Activated CD4-positive, alpha-beta memory T cell treated with anti-CD3 and anti-CD28 coated beads, Interleukin-2, amount 10 ng/mL, durations not matched to agents 7 days and 5 days (primary cell): ENCODE measurements at regions not wholly inside any gene's neighbourhood (a gene's known extent, or its start where the extent isn't known, plus 50 kb on each side); places are given as distances from the start of the nearest gene placed in this dataset.

Source experiments
- CTCF ChIA-PET: fragments of 350-600 bp; sonication (Branson Sonifier 250); formaldehyde crosslinking; loops from one replicate; lab custom pipeline; 2021; ENCODE audit warnings: antibody characterized with exemption, inconsistent platforms; lab: Charles Lee
- POLR2A ChIA-PET: fragments of 350-600 bp; sonication (Branson Sonifier 250); formaldehyde crosslinking; loops from one replicate; lab custom pipeline; 2021; ENCODE audit warnings: antibody characterized with exemption; lab: Charles Lee
- DNase-seq: peaks from one replicate; pipeline ENCODE4 v3.0.0-alpha.2; 2020
- H3K27ac Mint-ChIP-seq: one replicate; pipeline ENCODE4 v1.8.0; 2021; ENCODE audit warnings: mild to moderate bottlenecking, mixed read lengths
- H3K27me3 Mint-ChIP-seq: one replicate; pipeline ENCODE4 v1.8.0; 2021; ENCODE audit warnings: mixed read lengths
- H3K36me3 Mint-ChIP-seq: one replicate; pipeline ENCODE4 v1.8.0; 2021; ENCODE audit warnings: low read depth, mixed read lengths
- H3K4me1 Mint-ChIP-seq: one replicate; pipeline ENCODE4 v1.8.0; 2021; ENCODE audit warnings: mixed read lengths
- H3K4me3 Mint-ChIP-seq: one replicate; pipeline ENCODE4 v1.8.0; 2021; ENCODE audit warnings: mild to moderate bottlenecking, mixed read lengths
- H3K9me3 Mint-ChIP-seq: one replicate; pipeline ENCODE4 v1.8.0; 2021; ENCODE audit warnings: mixed read lengths

DNA sequence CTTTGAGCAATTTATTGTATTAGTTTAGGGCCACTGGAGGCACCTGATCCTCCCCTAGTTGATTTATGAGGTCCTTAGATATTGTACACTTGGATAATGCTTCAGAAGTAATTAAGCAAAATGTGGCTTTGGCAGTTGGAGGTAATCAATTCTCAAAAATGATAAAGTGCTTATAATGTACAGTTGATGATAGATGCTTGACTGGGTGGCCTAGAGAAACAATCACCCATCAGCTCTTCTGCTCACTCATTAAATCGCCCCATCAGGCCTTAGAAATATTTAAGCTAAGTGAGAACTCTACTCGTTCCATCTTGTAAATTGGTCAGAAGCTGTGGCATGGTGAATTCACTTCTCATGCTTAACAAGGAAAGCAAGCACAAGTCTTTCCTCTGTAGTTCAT is 349.9 kb downstream of the SAMD5 start:
- CTCF ChIA-PET = no interaction called here
- DNase-seq = no peak
- no peaks in the 10 kb centered on the region for H3K4me1 Mint-ChIP-seq
- POLR2A ChIA-PET = no interaction called here
- no peaks in the 10 kb centered on the region for H3K9me3 Mint-ChIP-seq
- H3K4me3 Mint-ChIP-seq = no peak overlapping the region
- H3K27ac Mint-ChIP-seq = no peak overlapping the region
- H3K27me3 Mint-ChIP-seq = no peaks in the 10 kb centered on the region
- H3K36me3 Mint-ChIP-seq = no peaks in the 10 kb centered on the region

DNA sequence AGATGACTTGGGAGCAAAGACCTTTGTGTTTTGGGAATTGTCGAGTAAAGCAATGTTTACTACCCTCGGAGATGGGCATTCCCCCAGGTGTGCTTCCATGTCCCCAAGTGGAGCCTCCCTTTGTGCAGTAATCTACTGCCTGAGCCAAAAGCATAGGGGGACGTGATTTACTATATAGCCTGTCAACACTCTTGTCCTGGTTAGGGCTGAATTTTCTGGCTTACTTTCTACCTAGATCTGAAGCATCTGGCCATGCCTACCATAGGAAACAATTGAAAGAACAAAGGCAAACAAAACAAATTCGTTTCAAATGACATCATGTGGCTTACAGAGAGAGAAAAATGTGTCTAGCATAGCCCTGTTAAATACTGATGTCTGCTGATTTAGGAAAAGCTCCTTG is 350.6 kb downstream of the SAMD5 start:
- Mint-ChIP-seq H3K27ac (no peak overlapping the region), H3K4me1 (no peaks in the 10 kb centered on the region)
- POLR2A ChIA-PET = no interaction called here

DNA sequence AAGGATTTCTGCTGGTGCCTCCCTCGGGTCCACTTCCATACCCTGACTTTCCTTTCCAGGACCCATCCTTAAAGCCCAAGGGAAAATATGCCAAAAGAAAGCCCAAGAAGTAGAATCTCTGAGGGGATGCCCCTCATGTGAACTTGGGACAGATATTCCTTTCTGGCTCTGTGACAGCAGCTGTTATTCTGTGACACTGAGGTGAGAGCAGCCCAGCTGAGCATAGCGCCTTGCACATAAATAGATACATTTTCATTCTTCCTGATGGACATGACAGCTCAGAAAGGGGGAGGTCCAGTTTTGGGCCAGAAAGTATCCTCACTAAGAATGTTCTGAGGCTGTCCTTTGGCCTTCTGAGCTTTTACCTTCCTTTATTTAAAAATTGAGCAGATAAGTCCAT is 353.2 kb downstream of the SAMD5 start:
- H3K36me3 Mint-ChIP-seq = no peaks in the 10 kb centered on the region
- H3K4me3 Mint-ChIP-seq = no peak overlapping the region
- no peak for DNase-seq
- H3K9me3 Mint-ChIP-seq = no peaks in the 10 kb centered on the region
- H3K4me1 Mint-ChIP-seq = no peaks in the 10 kb centered on the region
- H3K27me3 Mint-ChIP-seq = no peaks in the 10 kb centered on the region
- no peak overlapping the region for H3K27ac Mint-ChIP-seq
- ChIA-PET POLR2A (no interaction called here), CTCF (no interaction called here)

More for the DNA sequence above, 350.6 kb downstream of the SAMD5 start:
- CTCF ChIA-PET = no interaction called here
- H3K36me3 Mint-ChIP-seq = no peaks in the 10 kb centered on the region
- no peak overlapping the region for H3K4me3 Mint-ChIP-seq
- H3K9me3 Mint-ChIP-seq = no peaks in the 10 kb centered on the region
- no peak for DNase-seq
- H3K27me3 Mint-ChIP-seq = no peaks in the 10 kb centered on the region

DNA sequence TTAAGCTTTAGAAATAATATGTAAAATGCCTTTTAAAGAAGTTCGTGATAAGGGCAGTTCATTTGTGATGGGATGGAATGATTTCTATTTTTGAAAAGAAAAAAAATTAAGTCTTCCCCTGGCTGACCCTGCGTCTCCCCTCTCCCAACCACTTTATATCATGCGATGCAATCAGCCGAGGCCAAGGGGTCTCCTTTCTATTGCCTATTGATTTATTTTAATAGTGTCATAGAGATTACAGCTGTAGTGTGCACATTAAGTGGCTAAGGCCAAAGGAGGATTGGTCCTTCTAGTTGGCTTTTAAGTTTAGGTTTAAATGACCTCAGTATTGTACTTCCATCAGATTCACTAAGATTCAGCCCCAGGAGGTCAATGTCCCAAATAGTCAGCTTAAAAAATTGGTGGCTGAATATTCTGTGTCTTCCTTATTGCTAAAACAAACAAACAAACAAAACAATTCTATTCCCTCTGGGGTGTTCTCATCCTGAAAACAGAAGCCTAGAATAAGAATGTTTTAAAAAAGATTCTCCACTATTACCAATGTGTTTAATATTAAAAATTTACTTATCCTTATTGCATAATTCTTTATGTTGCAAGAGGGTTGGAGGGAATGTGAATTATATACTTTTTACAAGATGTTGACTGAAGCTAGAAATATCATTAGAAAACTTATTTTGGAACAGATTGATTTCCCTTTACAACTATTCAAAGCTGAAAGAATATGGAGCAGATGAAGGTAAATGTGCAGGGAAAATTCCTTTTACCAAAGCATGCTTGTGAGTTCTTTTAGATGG is 359.1 kb downstream of the SAMD5 start:
- Mint-ChIP-seq H3K9me3 (peaks cover under 1% of the 10 kb centered on the region), H3K4me3 (no peak overlapping the region), H3K4me1 (no peaks in the 10 kb centered on the region), H3K27ac (no peak overlapping the region), H3K27me3 (no peaks in the 10 kb centered on the region), H3K36me3 (no peaks in the 10 kb centered on the region)
- DNase-seq = no peak
- POLR2A ChIA-PET = no interaction called here
- CTCF ChIA-PET = no interaction called here

DNA sequence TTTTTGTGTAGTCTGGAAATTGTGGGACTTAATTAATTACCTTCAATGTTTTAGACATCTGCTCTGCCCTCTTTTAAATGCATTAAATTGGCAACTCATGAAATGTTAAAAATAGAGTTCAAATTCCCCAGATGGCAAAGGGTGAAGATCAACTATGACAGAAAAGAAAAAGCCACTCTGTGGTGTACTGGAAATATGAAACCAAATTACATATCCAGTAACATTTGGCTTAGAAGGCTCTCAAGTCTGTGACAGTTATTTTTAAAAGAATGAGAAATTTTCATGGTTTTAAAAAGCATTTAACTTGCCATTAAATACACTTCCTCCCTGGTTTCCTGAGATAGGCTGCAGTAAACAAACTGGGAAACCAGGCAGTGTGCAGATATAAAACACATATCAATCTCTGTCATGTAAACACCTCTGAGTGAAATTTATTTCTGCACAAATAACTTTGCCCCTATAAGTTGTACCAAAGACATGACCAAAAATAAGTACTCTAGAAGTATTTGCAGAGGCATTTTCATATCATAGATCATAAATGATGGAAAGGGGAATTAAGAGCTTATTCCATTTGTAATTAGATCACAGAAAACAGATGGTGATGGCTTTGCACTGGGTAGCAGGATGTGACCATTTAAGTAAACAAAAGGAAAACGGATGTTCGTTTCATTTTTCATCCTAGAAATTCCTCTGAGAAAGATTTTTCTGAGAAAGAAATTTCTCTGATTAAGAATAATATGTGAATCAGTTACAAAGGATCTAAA is 360.1 kb downstream of the SAMD5 start:
- DNase-seq = no peak
- H3K27me3 Mint-ChIP-seq = no peaks in the 10 kb centered on the region
- no peak overlapping the region for H3K4me3 Mint-ChIP-seq
- ChIA-PET CTCF (no interaction called here), POLR2A (no interaction called here)
- H3K9me3 Mint-ChIP-seq = peaks cover 2% of the 10 kb centered on the region
- H3K27ac Mint-ChIP-seq = no peak overlapping the region
- no peaks in the 10 kb centered on the region for H3K36me3 Mint-ChIP-seq
- H3K4me1 Mint-ChIP-seq = no peaks in the 10 kb centered on the region

DNA sequence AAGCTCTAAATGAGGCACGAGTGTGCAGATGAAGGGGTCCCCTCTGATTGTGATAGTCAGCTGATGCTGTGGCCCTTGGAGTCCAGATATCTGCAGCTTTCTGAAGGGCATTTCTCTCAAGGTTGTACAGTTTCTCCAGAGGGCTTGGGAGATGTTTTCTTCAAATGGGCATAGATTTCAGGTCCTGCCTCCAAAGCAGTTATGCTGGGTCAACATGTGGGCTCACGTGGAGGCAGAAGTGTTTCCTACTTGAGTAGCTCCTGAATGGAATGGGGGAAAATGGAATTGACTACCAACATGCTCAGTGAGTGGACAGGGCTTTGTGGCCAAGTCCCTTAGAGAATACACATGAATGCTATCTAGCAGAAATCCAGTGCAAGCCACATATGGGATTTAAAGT is 360.7 kb downstream of the SAMD5 start:
- H3K27me3 Mint-ChIP-seq = no peaks in the 10 kb centered on the region
- POLR2A ChIA-PET = no interaction called here
- CTCF ChIA-PET = no interaction called here
- no peak for DNase-seq
- H3K36me3 Mint-ChIP-seq = no peaks in the 10 kb centered on the region
- peaks cover 2% of the 10 kb centered on the region for H3K9me3 Mint-ChIP-seq
- H3K27ac Mint-ChIP-seq = no peak overlapping the region
- H3K4me1 Mint-ChIP-seq = no peaks in the 10 kb centered on the region
- H3K4me3 Mint-ChIP-seq = no peak overlapping the region

DNA sequence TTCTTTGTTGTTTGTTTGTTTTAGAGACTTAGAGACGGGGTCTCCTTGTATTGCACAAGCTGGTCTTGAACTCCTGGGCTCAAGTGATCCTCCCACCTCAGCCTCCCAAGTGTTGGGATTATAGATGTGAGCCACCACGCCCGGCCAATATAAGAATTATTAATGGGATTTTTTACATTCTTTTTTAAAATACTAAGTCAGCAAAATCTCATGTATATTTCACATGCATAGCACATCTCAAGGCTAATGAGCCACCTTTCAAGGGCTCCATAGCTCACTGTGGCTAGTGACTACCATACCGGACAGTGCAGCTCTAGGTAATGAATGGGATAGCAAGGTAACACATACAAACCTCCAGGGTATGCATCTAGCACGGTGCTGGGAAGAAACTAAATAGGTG is 361.4 kb downstream of the SAMD5 start:
- Mint-ChIP-seq H3K4me1 (no peaks in the 10 kb centered on the region), H3K4me3 (no peak overlapping the region)
- POLR2A ChIA-PET = no interaction called here

DNA sequence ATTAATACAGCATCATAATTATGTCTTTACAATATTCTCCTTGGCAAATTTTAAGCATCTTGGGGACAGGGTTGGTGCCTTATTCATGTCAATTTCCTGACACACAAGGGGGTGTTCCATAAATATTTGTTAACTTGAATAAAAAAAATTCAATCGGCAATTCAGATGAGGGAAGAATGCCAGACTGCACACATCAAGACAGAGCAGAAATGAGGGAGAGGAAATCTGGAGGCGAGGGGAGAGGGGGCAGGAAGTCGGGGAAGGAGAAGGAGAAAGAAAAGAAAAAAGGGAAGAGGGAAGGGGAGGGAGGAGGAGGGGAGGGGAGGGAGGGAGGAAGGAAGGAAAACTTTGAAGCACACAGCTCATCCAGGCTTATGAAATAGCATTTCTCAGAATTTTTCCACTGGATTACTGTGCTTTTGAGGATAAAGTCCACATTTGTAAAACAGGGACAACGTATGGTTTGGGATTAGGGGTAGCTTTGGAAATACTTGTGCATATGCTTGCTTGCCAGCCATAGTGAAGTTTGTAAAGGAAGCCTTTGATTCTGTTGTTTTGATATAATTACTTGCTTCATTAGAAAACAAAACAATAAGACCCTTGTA is 362.1 kb downstream of the SAMD5 start:
- H3K9me3 Mint-ChIP-seq = peaks cover 2% of the 10 kb centered on the region
- no peak for DNase-seq
- ChIA-PET POLR2A (no interaction called here), CTCF (no interaction called here)
- H3K27me3 Mint-ChIP-seq = no peaks in the 10 kb centered on the region
- no peak overlapping the region for H3K27ac Mint-ChIP-seq
- H3K36me3 Mint-ChIP-seq = no peaks in the 10 kb centered on the region
- no peak overlapping the region for H3K4me3 Mint-ChIP-seq
- H3K4me1 Mint-ChIP-seq = no peaks in the 10 kb centered on the region

More for the DNA sequence above, 361.4 kb downstream of the SAMD5 start:
- DNase-seq = no peak
- Mint-ChIP-seq H3K27me3 (no peaks in the 10 kb centered on the region), H3K27ac (no peak overlapping the region), H3K36me3 (no peaks in the 10 kb centered on the region), H3K9me3 (peaks cover 2% of the 10 kb centered on the region)
- CTCF ChIA-PET = no interaction called here

DNA sequence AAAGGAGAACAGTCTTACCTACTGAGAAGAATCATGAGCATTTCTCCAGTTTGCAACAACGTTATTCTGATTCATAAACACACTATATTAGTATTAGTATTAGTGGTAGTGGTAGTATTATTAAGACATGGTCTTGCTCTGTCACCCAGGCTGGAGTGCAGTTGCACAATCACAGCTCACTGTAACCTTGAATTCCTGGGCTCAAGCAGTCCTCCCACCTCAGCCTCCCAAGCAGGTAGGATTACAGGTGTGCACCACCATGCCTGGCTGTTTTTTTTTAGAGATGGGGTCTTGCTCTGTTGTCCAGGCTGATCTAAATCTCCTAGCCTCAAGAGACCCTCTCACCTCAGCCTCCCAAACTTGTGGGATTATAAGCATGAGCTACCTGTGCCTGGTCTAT is 363.5 kb downstream of the SAMD5 start:
- CTCF ChIA-PET = no interaction called here
- no peaks in the 10 kb centered on the region for H3K27me3 Mint-ChIP-seq
- H3K27ac Mint-ChIP-seq = no peak overlapping the region
- peaks cover 2% of the 10 kb centered on the region for H3K9me3 Mint-ChIP-seq
- no peak overlapping the region for H3K4me3 Mint-ChIP-seq
- POLR2A ChIA-PET = no interaction called here
- no peaks in the 10 kb centered on the region for H3K36me3 Mint-ChIP-seq
- no peak for DNase-seq
- no peaks in the 10 kb centered on the region for H3K4me1 Mint-ChIP-seq

DNA sequence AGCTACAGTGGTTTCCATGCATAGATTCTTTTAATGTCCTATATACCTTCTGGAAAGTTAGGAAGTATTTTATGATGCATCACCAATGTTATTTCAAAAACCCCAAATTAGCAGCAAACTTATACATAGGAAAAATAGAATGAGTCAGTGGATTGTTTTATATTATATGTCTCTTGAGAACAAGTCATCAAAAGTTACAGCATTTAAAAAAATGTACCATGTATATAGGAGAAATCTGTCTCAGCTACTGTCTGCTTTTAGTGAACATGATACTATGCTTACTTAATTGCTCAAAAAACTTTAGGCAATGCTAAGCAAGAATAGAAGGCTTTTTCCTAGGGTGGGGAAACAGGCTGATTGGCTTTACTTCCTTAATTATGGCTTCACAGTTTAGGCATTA is 365.3 kb downstream of the SAMD5 start:
- no peak for DNase-seq
- Mint-ChIP-seq H3K4me1 (no peaks in the 10 kb centered on the region), H3K36me3 (no peaks in the 10 kb centered on the region), H3K27ac (no peak overlapping the region), H3K27me3 (no peaks in the 10 kb centered on the region), H3K4me3 (no peak overlapping the region), H3K9me3 (peaks cover 2% of the 10 kb centered on the region)
- CTCF ChIA-PET = no interaction called here
- POLR2A ChIA-PET = no interaction called here

DNA sequence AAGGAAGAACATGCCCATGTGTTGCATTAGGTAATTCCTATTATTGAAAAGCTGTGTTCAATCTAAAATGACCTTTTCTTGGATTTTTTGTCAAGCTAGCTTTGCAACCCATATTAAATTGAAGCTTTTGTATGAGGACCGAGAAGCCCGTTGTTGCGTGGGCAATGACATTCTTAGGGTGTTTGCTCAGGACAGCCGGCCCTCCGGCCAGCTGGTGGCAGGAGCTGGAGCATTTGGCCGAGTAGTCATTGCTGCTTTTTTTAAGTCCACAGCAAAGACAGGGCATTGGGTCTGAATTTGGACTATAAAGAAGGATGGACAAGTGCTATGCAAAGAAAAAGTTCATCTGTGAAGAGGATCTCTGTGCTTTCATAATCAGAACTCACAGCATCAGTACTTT is 365.8 kb downstream of the SAMD5 start:
- no peak for DNase-seq
- no peaks in the 10 kb centered on the region for H3K4me1 Mint-ChIP-seq
- H3K36me3 Mint-ChIP-seq = no peaks in the 10 kb centered on the region
- CTCF ChIA-PET = no interaction called here
- peaks cover 2% of the 10 kb centered on the region for H3K9me3 Mint-ChIP-seq
- POLR2A ChIA-PET = no interaction called here
- H3K4me3 Mint-ChIP-seq = no peak overlapping the region
- H3K27ac Mint-ChIP-seq = no peak overlapping the region
- H3K27me3 Mint-ChIP-seq = no peaks in the 10 kb centered on the region

DNA sequence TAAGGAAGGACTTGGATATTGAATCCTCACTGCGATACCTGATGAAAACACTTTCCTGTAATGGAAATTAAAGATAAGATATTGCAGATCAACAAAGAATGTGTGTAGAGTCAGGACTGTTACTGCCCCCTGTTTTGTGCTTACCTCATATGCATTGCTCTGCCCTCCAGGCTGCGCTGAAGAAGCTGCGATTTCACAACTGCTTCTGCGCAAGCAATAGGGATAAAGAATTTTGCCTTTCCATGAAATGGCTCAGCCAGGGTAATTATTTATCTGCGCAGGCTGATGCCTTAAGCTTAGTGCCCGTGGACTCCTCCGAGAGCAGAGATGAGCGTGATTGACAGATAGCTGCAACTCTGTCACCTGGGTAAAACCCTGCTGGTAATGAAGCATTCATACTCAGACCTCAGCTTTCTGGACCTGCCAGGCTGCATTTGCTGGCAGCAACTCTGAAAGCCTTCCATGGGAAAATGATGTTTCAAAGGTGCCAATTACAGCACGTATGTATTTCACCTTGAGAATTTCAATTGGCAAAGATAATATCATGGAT is 370.6 kb downstream of the SAMD5 start:
- Mint-ChIP-seq H3K4me1 (no peaks in the 10 kb centered on the region), H3K36me3 (no peaks in the 10 kb centered on the region), H3K27ac (no peak overlapping the region), H3K4me3 (no peak overlapping the region), H3K9me3 (no peaks in the 10 kb centered on the region), H3K27me3 (no peaks in the 10 kb centered on the region)
- ChIA-PET CTCF (no interaction called here), POLR2A (no interaction called here)
- DNase-seq = no peak

DNA sequence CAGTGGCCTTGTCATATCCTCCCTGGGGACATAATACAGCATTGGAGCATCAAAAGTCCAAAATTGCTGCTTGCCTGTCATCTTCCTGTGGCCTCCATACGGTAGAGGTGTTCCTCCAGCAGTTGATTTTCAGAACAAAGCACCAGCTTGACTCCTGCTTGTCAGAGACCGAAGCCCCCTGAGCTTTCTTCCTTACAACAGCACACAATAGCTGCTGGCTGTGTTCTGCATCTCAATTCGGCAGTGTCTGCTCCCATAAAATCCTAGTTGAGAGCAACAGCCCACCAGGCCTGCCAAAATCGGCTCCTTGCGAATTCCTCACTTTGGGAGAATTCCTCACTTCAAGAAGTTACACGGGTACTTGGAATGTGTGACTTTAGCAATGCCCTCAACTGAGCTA is 372.9 kb downstream of the SAMD5 start:
- H3K4me3 Mint-ChIP-seq = no peak overlapping the region
- ChIA-PET CTCF (no interaction called here), POLR2A (no interaction called here)
- H3K27me3 Mint-ChIP-seq = no peaks in the 10 kb centered on the region
- H3K27ac Mint-ChIP-seq = no peak overlapping the region
- no peaks in the 10 kb centered on the region for H3K4me1 Mint-ChIP-seq
- no peaks in the 10 kb centered on the region for H3K36me3 Mint-ChIP-seq
- DNase-seq = no peak
- H3K9me3 Mint-ChIP-seq = no peaks in the 10 kb centered on the region
